GM23248 (cell line): ENCODE measurements at regions not wholly inside any gene's neighbourhood (a gene's known extent, or its start where the extent isn't known, plus 50 kb on each side); places are given as distances from the start of the nearest gene placed in this dataset.
A peak's percentile ranks its signal among the peaks of the same experiment; 100 is the strongest.

ENCODE experiments used
- DNase-seq: peaks from one replicate; pipeline ENCODE4 v3.0.0-alpha.2; 2015
- H2AFZ ChIP-seq: fragments of 200-600 bp; sonication (generic); 2 replicates; pipeline ENCODE4 v1.6.1; 2016; ENCODE audit warnings: antibody characterized with exemption
- H3F3A ChIP-seq: fragments of 200-600 bp; sonication (generic); 2 replicates; pipeline ENCODE4 v1.6.1; 2016; ENCODE audit warnings: mild to moderate bottlenecking, antibody characterized with exemption, mixed run types; ENCODE audit not compliant: insufficient read depth
- H3K27ac ChIP-seq: fragments of 200-600 bp; sonication (generic); 2 replicates; pipeline ENCODE4 v1.5.1; 2016; ENCODE audit warnings: mild to moderate bottlenecking
- H3K27me3 ChIP-seq: fragments of 200-600 bp; sonication (generic); replicated peaks from 2 replicates; pipeline ENCODE4 v1.6.1; 2016; ENCODE audit warnings: mild to moderate bottlenecking; ENCODE audit not compliant: insufficient read depth
- H3K36me3 ChIP-seq: fragments of 200-600 bp; sonication (generic); 2 replicates; pipeline ENCODE4 v1.6.1; 2016; ENCODE audit warnings: low read depth, mild to moderate bottlenecking
- H3K4me1 ChIP-seq: fragments of 200-600 bp; sonication (generic); 2 replicates; pipeline ENCODE4 v1.6.1; 2016; ENCODE audit warnings: mild to moderate bottlenecking; ENCODE audit not compliant: insufficient read depth
- H3K4me2 ChIP-seq: fragments of 200-600 bp; sonication (generic); one replicate; pipeline ENCODE4 v1.6.1; 2016; ENCODE audit warnings: mild to moderate bottlenecking; ENCODE audit not compliant: unreplicated experiment
- H3K4me3 ChIP-seq: fragments of 200-600 bp; sonication (generic); 2 replicates; pipeline ENCODE4 v1.5.1; 2016; ENCODE audit warnings: mild to moderate bottlenecking
- H3K79me2 ChIP-seq: fragments of 200-600 bp; sonication (generic); 2 replicates; pipeline ENCODE4 v1.6.1; 2016; ENCODE audit warnings: mild to moderate bottlenecking; ENCODE audit not compliant: insufficient read depth
- H3K9ac ChIP-seq: fragments of 200-600 bp; sonication (generic); 2 replicates; pipeline ENCODE4 v1.6.1; 2016; ENCODE audit warnings: mild to moderate bottlenecking
- H3K9me2 ChIP-seq: fragments of 200-600 bp; sonication (generic); 2 replicates; pipeline ENCODE4 v1.6.1; 2016; ENCODE audit warnings: mixed run types, mild to moderate bottlenecking, moderate library complexity; ENCODE audit not compliant: insufficient read depth
- H3K9me3 ChIP-seq: fragments of 200-600 bp; sonication (generic); one replicate; pipeline ENCODE4 v1.6.1; 2017; ENCODE audit warnings: low read depth
- H4K20me1 ChIP-seq: fragments of 200-600 bp; sonication (generic); 2 replicates; pipeline ENCODE4 v1.6.0; 2016; ENCODE audit not compliant: insufficient read depth
- EZH2 ChIP-seq: fragments of 200-600 bp; sonication (generic); IDR thresholded peaks from 2 replicates; pipeline ENCODE4 v1.6.1; 2018; ENCODE audit warnings: antibody characterized with exemption, mild to moderate bottlenecking; ENCODE audit not compliant: insufficient read depth, poor library complexity, severe bottlenecking
- EZH2phosphoT487 ChIP-seq: fragments of 200-600 bp; sonication (generic); IDR thresholded peaks from 2 replicates; pipeline ENCODE4 v1.6.1; 2018; ENCODE audit warnings: antibody characterized with exemption, moderate library complexity, mild to moderate bottlenecking, low read depth; ENCODE audit not compliant: insufficient read depth
- WGBS, 2 experiments: methylation state at CpG; one replicate each; pipeline ENCODE4 v1.1.6; 2015 to 2017; ENCODE audit warnings: low lambda C conversion rate in 2 of 2, low coverage in 1 of 2; ENCODE audit errors: missing lambda C conversion rate in 2 of 2; 5-methylcytosine and 5-hydroxymethylcytosine counted together
- in situ Hi-C: fragments of 300-500 bp; cut with MboI; formaldehyde crosslinking; loops from 2 replicates; pipeline ENCODE4 v1.15.0; 2020

DNA sequence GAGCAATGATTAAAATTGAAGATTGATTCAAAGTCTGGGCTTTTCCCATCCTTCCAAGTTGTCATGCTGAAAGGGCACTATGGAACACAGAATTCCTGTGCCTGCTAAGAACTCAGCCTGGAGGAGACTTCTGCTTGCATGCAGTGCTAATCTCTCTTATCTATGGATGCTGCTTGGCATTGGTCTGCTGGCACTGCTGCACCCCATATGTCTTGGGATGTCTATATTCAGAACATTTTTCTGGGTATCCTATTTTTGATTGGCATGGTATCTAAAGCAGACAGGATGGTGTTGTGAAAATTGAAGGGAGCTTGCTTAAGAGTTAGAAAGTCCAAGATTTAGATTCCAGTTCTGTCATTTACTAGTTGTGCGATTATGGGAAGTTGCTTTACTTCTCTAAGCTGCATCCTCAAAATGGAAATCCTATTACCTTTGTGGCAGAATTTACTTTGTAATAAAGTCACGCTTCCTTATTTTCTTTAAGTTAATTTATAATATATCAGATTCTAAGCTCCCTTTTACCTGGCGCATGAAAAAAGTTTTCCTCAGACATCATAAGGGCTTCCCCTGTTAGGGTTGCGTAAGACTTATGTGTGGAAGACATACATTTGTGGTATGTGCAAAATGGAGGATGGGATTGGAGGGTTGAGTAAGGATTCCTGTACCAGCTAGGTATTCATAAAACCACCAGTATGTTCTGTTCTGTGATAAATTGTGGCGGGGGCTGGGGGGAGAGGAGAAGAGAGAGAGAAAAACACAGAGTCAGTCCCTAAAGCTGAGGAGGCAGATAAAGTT, 254.0 kb downstream of the DMAC1 start:
- H3K9me3 ChIP-seq = no peaks in the 10 kb centered on the region
- no peaks in the 10 kb centered on the region for H3K79me2 ChIP-seq
- in situ Hi-C loops = loop anchor here (25.0 kb wide), 1 partner anchor 633 kb away; no protein-coding TSS in a partner anchor
- no peaks in the 10 kb centered on the region for H3F3A ChIP-seq
- DNase-seq = no peak
- WGBS, 2 experiments = 44 to 60% methylated on average over 5 of the region's 5 CpGs
- H3K36me3 ChIP-seq = no peaks in the 10 kb centered on the region
- TF ChIP-seq EZH2 (no peak), EZH2phosphoT487 (no peak)
- no peak overlapping the region for H3K4me3 ChIP-seq
- no peak overlapping the region for H2AFZ ChIP-seq
- no peak overlapping the region for H3K4me2 ChIP-seq
- no peaks in the 10 kb centered on the region for H3K4me1 ChIP-seq
- H3K27me3 ChIP-seq = no peaks in the 10 kb centered on the region
- H4K20me1 ChIP-seq = no peaks in the 10 kb centered on the region
- H3K9me2 ChIP-seq = no peaks in the 10 kb centered on the region
- H3K27ac ChIP-seq = no peak overlapping the region
- H3K9ac ChIP-seq = no peak overlapping the region

GRCh38 chr9:7542693-7543092, 256.9 kb downstream of the DMAC1 start:
- Histone ChIP-seq H3K27me3 (no peaks in the 10 kb centered on the region), H3K79me2 (no peaks in the 10 kb centered on the region), H4K20me1 (no peaks in the 10 kb centered on the region), H3K9ac (no peak overlapping the region), H2AFZ (no peak overlapping the region), H3K4me1 (no peaks in the 10 kb centered on the region), H3K27ac (no peak overlapping the region), H3K4me2 (no peak overlapping the region), H3K9me3 (no peaks in the 10 kb centered on the region), H3K9me2 (no peaks in the 10 kb centered on the region), H3K36me3 (no peaks in the 10 kb centered on the region), H3F3A (no peaks in the 10 kb centered on the region), H3K4me3 (no peak overlapping the region)
- WGBS, 2 experiments = 13 to 18% methylated on average over 4 of the region's 4 CpGs
- DNase-seq = no peak
- in situ Hi-C loops = loop anchor here (25.0 kb wide), 1 partner anchor 630 kb away; no protein-coding TSS in a partner anchor
- TF ChIP-seq EZH2phosphoT487 (no peak), EZH2 (no peak)

DNA sequence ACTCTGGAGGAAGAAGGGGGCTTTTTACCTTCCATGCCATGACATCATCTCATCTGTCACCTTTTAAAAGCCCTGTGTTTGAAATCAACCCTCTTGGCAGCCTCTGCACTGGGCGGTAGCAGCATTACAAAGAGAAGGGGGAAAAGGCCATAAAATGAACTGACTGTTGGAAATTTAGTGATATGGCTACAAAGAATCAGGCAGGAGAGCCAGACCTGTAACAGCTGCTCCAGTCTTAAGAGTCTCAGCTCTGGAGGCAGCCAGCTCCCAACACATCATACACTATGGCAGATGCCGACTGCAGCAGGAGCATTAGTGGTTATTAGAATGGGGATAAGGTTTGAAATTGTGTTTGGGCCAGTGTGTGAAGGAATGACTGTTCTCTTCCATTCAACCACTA, 257.5 kb downstream of the DMAC1 start:
- Histone ChIP-seq H3K4me2 (no peak overlapping the region), H3K9ac (no peak overlapping the region)
- WGBS, 2 experiments = 8 to 17% methylated on average over 2 of the region's 2 CpGs

GRCh38 chr9:7536310-7536939, 263.2 kb downstream of the DMAC1 start:
- Histone ChIP-seq H3F3A (no peaks in the 10 kb centered on the region), H3K9me2 (no peaks in the 10 kb centered on the region), H3K27me3 (no peaks in the 10 kb centered on the region; the same call in 1 of the 2 replicates), H3K4me2 (no peak overlapping the region), H3K9me3 (no peaks in the 10 kb centered on the region), H3K9ac (no peak overlapping the region), H3K27ac (no peak overlapping the region), H3K36me3 (no peaks in the 10 kb centered on the region), H3K4me1 (no peaks in the 10 kb centered on the region), H2AFZ (no peak overlapping the region), H3K4me3 (no peak overlapping the region), H4K20me1 (no peaks in the 10 kb centered on the region), H3K79me2 (no peaks in the 10 kb centered on the region)
- WGBS, 2 experiments = 22 to 33% methylated on average over 4 of the region's 4 CpGs
- no peak for TF ChIP-seq EZH2
- no peak for TF ChIP-seq EZH2phosphoT487
- peak; percentile 68 for DNase-seq
- in situ Hi-C loops = loop anchor here (25.0 kb wide), 1 partner anchor 624 kb away; no protein-coding TSS in a partner anchor

More for the DNA sequence above, 257.5 kb downstream of the DMAC1 start:
- H3K9me3 ChIP-seq = no peaks in the 10 kb centered on the region
- H3K4me1 ChIP-seq = no peaks in the 10 kb centered on the region
- no peaks in the 10 kb centered on the region; the same call in 1 of the 2 replicates for H3K27me3 ChIP-seq
- no peaks in the 10 kb centered on the region for H3K36me3 ChIP-seq
- no peak overlapping the region for H3K4me3 ChIP-seq
- H3K9me2 ChIP-seq = no peaks in the 10 kb centered on the region
- no peaks in the 10 kb centered on the region for H4K20me1 ChIP-seq
- no peak overlapping the region for H2AFZ ChIP-seq
- no peak for DNase-seq
- in situ Hi-C loops = loop anchor here (25.0 kb wide), 1 partner anchor 630 kb away; no protein-coding TSS in a partner anchor
- no peaks in the 10 kb centered on the region for H3K79me2 ChIP-seq
- H3K27ac ChIP-seq = no peak overlapping the region
- H3F3A ChIP-seq = no peaks in the 10 kb centered on the region
- no peak for TF ChIP-seq EZH2phosphoT487
- no peak for TF ChIP-seq EZH2
